ENCODE measurements at regions not wholly inside any gene's neighbourhood (a gene's known extent, or its start where the extent isn't known, plus 50 kb on each side); places are given as distances from the start of the nearest gene placed in this dataset.

DNA sequence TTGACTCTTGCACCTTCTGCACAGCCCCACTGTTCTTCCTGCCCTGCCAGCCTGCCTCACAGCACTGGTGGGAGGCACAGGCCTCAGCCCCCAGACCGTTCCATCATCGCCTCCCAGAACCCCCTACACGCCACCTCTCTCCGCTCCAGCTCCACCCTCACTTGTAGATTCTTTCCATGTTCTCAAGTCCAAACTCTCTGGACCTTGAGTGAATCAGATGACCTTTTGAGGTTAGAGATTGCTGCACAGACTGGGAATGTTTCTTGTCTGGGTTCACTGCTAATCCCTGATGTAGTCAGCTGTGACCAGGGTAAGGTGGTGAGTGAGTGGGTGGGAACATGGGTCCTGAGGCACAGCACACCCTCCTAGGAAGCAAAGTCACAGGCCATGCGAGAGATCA lies 272.4 kb downstream of the IRF8 start:
- no peak for DNase-seq

DNA sequence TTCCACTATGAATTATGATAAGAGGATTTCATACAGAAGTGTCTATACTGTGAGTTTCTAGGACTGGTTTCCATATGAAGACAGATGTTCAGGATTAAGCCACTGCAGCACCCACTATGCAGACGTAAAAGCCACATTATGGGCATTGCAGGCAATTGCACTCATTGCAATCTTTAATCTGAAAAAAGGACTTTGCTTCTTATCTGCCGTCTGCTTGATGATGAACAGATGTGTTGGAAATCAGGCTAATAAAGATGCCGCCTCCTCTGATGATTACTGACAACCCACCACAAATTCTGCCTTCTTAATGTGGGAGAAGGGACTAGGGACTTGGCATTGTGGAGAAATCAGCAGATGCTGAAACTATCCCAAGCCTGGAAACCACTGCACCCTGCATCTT lies 276.9 kb downstream of the IRF8 start:
- no peak for DNase-seq

DNA sequence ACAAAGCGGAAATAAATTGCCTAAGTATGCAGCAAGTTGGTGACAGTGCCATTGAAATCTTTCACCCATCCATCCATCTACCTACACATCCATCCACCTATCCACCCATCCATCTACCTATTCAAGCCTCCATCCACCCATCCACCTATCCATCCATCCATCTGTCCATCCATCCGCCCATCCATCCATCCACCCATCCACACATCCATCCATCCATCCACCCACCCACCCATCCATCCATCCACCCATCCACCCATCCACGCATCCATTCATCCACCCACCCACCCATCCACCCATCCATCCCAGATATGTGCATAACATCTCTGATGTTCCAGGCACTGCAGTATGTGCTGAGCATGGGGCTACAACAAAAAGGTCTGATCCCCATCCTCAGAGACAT lies 277.5 kb downstream of the IRF8 start:
- no peak for DNase-seq

DNA sequence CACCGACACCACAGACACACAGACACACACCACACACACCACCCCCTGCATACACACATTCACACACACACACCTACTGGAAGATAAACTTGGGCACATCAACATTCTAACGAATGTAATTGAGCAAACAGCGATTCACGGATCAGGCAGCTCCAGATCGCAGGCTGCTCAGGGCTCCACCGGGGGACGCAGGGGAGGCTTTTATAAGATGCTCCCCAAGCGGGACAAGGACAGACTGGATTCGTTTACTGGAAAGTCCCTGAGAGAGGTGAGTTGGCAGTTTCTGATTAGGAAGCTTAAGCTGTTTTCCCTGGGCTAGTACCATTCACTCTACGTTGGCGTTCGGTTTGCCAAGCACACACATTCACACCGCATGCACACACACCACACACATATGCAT lies 281.3 kb downstream of the IRF8 start:
- no peak for DNase-seq

DNA sequence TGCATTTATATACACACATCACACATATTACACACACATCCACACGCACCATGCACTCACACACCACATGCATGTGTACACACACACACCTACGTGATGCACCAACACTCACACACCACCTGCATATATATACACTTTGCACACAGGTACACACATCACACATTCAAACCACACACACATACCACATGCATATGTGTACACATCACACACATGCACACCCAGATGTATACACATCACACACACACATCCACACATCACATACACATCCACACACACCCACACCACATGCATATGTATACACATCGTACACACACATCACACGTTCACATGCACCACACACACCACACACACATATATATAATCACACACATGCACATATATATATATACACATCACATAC lies 281.8 kb downstream of the IRF8 start:
- DNase-seq: no peak

DNA sequence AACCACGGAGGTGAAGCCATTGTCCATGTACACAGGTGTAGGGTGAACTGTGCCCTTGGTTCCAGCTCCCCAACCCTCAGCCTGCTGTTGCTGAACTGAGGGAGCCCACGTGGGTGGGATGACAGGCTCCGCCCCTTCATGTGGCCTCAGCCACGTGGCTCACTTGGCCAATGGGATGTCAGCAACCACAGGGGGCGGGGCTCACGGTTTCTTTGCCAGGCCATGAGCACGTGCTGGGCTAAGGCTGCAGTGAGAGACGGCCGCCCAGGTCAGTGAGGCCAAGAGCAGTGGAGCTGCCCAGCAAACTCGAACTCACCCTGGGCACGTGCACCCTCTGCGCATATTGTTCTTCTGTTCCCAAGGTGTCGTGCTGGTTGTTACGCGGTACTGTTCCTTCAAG lies 282.6 kb downstream of the IRF8 start:
- DNase-seq: no peak

DNA sequence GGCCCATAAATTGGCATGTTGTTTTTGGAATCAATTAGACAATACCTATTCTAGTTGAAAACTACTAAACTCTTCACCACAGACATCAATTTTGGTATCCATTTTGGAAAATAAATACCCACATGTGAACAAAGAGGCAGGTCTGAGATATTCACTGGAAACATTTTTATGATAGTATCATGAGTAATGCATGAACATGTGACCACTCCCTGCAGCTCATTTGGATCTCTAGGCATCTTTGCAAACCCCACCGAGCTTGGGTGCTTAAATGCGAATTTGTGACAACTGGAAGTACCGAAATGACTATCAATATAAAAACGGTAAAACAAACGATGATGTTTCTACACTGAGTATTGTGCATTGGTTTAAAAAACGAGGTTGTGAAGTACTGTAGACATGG lies 285.2 kb downstream of the IRF8 start:
- DNase-seq: no peak

DNA sequence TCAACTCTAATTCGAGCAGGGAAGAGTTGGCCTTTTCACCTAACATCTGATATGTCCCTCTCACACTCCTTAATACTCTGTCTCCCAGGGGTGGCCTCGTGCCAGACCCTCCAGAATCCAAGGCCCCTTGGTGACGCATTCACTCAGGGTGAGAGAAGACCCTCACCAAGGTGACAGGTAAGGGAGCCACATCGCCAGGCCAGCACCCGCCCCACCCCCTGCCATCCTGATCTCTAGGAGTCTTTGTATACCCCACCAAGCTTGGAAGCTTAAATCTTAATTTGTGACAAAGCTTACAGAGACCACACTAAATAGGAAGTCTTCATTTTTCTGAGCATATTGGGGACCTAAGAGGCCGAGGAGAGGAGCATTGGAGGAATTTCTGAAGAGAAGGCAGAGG lies 286.1 kb downstream of the IRF8 start:
- DNase-seq: no peak

DNA sequence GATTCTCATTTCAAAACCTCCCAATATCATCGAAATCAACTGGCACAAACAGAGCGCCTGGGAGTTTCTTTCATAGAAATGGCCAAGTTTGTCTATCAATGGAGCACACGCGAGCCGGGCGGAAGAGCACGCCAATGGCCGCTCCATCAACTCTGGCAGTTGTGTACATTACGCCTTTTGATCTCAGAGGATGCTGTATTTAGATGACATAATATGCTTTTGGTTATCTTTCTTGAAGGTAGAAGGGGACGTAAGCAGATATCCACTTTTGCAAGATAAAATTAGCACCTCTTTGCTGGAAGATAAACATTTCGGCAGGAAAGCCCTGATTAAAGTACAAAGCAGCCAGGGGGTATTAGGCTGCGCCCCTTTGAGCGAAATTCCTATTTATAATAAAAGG lies 287.4 kb downstream of the IRF8 start:
- DNase-seq: no peak

DNA sequence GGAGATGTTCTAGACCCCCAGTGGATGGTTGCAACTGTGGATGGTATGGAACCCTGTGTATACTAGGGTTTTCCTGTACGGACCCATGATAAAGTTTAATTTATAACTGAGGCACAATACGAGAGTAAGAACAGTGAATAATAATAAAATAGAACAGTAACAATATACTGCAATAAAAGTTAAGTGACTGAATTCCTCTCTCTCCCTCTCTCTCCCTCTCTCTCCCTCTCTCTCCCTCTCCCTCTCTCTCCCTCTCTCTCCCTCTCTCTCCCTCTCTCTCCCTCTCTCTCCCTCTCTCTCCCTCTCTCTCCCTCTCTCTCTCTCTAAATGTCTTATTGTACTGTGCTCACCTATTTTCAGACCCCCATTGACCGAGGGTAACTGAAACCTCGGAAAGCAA lies 291.0 kb downstream of the IRF8 start:
- no peak for DNase-seq

DNA sequence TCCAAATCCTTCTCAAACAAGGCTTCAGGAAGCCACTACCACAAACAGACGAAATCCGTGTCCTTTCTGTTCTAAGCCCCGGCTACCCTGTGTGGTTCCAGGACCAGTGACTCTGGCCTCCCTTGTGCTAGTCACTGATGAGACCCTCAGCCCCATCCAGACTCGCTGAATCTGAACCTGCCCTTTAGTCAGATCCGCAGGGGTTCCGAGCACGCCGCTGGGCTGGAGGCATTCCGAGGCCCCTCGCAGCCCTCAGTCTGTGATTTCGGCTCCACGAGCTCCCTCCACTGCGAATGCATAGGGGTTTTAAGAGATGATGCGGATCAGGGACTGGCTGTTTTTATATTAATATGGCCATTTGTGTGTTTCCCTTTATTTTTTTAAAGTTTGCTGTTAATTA lies 292.7 kb downstream of the IRF8 start:
- no peak for DNase-seq

DNA sequence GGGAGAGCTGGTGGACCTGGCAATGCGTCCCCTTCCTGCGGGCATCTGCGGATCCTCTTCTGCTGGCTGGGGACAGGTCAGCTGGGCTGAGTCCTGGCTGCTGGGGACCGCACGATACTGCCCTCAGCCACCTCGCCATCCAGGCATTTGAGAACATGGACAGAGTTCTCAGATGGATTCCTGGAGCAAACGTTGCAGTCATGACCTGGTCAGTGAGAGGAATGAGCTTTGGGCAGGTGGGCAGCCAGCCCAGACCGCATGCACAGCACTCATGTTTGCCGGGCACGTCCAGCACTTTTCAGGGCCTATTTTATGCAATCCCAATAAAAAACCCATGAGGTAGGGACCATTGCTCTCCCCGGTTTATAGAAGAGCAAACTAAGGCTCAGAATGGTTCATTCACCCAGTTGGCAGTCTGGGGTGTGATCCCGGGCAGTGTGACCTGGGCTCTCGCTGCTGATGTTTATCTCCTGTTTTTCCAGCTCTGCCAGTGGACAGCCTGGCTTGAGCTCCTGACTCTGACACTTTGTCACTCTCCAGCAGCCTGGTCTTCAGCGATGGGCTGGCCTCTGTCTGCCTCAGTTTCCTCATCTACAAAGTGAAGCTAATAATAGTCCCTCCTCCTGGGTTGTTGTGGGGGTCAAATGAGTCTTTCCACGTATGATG lies 294.7 kb downstream of the IRF8 start:
- DNase-seq: no peak

DNA sequence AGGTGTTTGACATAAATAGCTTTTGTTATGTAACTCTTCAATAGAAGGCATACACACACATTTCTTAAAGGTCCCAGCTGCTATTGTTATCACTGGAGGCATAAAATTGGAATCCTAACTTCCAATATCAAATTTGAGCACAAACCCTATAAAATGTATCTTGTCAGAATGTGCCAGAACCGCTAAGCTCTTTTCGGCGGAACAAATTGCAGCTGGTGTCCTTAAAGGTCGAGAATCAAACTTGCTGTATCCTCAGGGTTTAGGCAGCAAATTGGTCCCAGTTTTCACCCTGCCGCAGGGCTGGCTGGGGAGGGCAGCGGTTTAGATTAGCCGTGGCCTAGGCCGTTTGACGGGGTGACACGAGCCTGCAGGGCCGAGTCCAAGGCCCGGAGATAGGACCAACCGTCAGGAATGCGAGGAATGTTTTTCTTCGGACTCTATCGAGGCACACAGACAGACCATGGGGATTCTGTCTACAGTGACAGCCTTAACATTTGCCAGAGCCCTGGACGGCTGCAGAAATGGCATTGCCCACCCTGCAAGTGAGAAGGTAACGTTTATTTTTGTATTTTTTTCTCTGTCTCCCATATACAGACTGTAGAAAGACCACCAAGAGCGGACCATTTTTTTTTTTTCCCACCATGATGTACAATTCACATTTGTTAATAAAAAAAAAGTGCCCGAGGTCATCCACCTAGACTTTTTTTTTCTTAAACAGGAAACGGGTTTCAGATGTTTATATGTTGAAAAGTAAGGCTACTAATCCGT lies 297.1 kb downstream of the IRF8 start:
- no peak for DNase-seq

DNA sequence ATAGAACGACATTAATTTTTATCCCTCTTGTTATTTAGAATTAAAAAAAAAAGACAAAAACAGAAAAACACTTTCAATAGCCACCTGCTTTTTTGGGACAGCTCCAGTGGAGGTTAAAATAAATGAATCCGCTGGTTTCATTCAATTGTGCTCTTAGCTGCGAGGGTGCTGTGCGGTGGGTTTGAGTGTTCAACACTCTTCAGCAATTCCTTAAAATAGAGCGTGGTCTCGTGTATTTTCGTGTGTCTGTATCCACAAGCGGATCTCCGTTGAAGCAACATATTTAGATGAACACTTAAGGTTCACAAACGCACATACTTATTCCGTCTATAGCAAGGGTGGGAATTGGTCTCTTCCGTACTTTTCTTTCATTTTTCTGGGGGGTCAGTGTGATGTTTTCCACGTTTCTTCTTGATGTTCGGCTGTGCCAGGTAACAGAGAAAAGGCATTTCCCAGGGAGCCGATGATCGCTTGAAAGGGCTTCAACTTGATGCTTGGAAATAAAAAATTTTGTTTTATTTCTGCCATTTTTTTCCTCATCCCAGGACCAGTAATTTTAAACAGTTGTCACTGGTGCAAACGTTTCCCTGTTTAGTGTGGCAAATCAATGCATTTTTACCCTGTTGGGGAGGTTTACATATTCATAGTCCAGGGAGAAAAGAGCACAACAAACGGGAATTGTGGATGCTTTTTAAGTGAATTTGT lies 297.9 kb downstream of the IRF8 start:
- DNase-seq: no peak

DNA sequence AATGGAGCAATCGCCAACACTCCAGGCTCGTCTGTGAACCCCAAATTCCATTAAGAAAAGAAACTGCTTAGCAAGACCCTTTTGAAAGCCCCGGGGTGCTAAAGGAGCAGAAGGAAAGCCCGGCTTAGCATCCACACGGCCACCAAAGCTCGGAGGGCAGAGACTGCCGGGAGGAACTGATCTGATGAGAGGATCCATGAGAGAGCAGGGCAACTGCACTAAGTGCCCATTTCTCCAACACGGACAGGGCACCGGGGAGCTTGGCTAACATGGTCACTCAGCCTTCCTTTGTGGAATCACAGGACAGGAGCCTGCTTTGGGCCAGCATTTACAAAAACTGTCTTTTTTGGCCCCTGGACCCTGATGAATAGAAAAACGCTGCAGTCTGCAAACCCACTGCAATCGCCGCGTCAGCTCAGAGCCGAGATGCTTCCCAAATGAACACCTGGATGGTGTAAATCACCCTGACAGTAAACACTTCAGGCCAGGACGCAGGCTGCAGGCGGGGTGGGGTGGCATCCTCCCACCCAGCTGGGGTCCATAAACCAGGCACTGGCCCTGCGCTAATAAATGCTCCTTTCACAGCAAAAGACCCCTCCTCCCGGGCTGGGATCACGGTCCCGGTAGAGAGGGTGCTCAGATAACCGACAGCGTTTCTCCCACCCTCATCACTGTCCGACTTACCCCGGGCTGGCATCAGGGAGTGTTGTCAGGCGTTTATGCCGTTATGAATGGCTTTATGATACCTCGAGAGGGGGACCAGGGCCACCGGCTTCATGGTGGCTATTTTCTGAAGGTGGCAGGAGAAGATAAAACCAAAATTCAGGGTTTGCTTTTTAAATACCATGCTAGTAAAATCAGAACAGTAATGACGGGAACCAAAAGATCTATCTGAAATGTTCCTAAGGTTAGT lies 299.5 kb downstream of the IRF8 start:
- no peak for DNase-seq

DNA sequence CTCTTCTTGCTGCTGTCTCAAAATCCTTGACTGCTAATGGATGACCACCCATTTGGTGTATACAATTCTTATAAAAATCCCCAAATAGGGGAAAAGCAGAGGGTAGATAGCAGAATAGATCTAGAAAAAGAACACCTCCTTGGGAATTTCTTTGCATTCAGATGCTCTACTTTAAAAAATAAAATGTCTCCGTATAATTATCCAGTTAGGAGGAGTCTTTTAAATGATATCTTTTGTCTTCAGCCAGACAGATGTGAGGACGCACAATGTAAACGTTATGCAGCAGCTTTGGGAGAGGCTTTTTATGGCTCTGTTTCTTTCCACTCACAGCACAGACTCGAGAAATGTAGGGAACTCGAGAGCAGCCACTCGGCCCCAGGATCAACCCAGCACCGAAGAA lies 300.2 kb downstream of the IRF8 start:
- DNase-seq: no peak

DNA sequence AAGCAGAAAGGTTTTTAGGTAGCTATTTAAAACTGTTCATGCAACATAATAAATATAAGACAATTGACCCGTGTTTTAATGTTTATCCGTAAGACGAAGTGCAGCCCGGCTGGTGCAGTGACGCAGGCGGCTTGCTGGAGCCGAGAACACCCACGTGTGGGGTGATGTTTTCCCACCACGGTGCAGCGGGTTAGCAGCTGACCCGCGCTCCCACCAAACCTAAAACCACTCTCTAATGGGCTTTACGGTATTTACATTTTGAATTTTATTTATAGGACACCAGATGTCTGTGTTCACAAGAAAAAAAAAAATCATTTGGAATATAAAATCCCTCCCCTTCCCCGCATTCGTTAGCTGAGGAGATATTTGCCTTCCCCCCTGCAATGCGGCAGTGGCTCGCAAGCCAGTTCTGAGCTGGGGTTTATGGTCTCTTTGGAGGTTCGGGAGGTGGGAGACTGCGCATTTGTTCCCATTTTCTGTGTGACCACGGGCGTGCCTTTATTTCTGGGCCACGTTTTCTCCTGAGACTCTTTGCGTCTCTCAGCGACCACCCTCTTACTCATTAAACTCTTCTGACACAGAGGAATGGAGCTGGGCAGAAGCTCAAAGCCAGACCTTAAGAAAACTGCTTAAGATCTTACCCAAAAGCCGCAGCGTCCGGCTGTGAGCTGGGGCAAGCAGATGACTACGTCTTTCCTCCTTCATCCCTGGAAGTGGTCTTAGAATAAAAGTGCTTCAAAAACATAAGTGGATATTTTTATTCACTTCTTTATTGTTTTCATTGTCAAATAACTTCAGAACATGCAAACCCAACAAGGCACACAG lies 301.1 kb downstream of the IRF8 start:
- no peak for DNase-seq

DNA sequence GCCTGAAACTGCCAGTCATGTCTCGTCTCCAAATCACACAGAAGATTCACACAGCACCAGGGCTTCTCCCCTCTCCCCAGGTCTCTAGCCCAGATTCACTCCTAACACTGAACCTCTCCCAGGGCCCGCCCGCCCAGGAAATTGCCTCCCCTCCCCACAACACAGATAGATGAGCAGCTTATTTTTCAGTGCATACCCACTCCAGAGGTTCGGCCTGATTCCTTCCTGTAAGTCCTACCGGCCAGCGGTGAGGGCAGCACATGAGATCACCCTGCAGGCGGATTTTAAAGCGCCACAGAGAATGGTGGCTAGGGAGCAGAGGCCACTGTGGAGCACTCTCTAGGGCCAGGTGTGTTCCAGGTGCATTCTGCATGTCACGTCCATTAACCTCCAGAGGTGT lies 301.8 kb downstream of the IRF8 start:
- no peak for DNase-seq

DNA sequence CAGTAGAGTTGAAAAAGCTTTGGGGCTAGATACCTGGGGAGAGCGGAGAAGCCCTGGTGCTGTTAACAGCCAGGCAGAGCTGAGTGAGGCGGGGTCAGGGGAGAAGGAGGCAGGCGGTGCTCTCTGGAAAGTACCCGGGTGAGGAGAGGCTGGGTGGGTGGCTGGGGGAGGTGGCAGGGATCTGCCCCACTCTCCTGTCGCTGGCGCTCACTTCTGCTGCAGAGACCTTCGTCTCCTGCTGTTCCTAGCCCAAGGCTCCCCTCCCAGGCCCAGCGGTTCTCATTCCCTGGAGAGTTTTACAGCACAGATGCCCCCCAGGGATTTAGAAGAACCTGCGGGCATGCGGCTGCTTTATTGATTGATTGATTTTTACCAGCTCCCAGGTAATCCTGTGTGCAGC lies 302.8 kb downstream of the IRF8 start:
- peak; percentile 30 for DNase-seq

DNA sequence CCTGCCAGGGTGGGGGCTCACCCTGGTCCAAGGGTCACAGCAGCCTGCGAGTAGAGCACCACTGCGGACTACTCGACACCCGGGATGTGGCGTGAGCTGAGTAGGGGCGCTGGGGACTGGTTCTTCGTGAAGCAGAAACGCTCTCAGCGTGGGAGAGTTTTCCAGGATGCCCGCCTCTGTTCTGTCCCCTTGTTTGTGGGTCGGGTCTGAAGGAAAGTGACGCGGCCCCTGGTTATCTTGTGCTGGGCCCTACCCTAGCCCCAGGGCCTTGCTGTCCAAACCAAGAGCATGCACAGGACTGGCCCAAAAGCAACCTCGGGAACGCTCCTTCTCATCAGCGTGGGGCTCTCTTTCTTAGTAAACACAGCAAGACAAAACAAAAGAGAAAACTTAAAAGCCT lies 303.3 kb downstream of the IRF8 start:
- no peak for DNase-seq

DNA sequence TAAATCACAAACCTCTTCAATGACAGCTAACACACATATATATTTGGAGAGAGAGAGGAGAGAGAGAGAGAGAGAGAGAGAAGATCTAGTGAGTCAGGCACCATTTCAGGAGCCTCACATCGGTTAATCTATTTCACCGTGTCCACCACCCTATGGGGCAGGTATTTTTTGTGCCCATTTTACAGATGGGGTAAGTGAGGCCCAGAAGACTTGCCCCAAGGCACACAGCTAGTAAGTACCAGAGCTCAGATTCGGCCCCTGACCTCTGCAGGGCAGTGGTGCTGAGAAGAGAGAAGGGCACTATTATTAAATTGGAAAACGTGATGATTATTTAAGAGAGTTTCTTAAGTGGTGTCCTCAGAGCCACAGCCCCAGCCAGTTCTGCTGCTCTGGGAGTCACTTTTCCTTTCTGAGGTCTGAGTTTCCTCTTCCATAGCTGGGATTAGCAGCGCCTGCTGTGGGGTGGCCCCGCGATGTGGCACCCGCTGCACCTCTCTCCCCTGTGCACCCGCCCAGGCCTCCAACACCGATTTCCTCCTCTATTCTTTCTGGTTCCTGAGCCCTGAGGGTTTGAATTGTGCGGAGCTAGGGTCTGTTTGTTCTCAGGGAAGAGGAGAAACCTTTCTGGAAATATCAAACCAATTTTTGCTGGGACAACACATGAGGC lies 303.9 kb downstream of the IRF8 start:
- no peak for DNase-seq

Data from activated CD8-positive, alpha-beta memory T cell treated with anti-CD3 and anti-CD28 coated beads for 24 hours (primary cell).